GM18867 (cell line): ENCODE measurements at regions not wholly inside any gene's neighbourhood (a gene's known extent, or its start where the extent isn't known, plus 50 kb on each side); places are given as distances from the start of the nearest gene placed in this dataset.

Experiments
- ATAC-seq: cut with Tn5 transposase; IDR thresholded peaks from one replicate; pipeline ENCODE4 v1.9.1; 2021; ENCODE audit warnings: mild to moderate bottlenecking, moderate library complexity; ENCODE audit not compliant: unreplicated experiment

DNA sequence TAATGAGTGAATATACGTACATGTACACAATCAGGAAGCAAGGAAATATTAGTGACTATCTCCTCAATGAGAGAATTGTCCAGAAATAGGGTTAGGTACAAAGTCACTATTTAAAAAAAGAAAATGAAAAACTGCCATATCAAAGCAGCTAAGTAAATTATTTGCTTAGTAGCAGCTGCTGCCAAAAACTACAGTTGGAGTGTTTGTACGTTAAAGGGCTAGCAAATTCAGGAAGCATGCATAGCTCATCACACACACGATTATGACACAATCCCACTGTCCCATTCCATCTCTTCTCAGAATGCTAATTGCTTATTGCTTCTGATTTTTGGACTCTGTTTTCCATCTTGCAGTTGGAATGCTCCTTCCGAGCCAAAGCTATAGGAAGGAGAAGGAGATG is 2012.5 kb upstream of the LRRTM1 start:
- no peak for ATAC-seq

DNA sequence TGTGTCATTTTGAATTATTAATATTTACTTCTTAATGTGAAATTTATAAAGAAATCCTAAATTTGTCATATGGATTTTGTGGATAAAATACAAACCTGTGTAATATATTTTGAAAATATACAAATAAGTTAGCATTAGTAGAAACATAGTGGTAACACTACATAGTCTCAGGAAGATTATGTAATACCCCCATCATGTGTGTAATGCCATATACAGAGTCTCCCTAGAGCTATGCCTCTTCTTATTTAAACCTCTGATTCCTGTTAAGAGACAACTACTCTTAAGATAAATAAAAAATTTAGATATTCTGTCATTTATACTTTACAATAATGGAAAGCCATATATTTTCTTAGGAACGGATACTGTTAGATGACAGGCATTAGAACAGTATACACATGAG is 2012.0 kb upstream of the LRRTM1 start:
- no peak for ATAC-seq

DNA sequence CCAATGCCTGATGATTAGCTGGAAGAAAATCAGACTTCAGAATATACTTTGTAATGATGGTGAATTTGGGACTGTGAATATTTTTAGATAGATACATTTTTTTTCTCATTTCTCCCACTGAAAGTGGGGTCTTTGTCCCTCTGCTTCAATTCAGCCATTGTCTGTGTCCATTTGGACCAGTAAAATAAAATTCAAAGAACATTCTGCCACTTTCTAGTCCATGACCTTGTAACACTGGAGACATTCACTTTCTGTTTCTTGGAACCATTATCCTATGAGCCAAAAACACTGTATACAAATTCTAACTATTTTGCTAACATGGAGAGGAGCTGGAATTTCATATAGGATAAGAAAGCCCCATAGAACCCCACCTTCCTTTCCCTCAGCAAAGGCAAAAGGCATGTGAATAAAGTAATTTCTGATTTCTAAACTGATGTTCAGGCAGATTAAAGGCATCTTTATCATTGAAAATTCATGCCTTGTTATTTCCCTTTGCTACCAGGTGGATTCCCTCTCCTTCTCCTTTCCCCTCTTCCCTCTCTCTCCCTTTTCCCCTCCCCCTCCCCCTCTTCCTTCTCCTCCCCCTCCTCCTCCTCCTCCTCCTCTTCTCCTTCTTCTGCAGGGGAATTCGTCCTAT is 2010.4 kb upstream of the LRRTM1 start:
- no peak for ATAC-seq

DNA sequence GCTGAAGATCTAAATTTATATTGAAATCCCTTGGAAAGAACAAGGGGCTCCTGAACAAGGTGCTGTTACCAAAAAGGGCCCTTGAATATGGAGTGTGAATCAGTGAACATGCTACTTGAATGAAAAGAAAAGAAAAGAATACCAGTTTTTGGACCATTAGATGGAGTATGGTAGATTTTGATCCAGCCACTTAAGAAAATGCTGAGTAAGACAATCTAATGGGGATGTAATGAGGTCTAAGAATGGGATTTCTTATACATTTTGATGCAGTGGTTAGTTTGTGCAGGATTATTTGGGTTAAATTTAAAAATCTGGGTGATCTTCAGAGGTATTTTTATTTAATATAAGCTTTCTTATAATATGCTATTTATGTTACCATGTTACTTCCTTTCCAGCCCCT is 2003.0 kb upstream of the LRRTM1 start:
- ATAC-seq, result no peak

DNA sequence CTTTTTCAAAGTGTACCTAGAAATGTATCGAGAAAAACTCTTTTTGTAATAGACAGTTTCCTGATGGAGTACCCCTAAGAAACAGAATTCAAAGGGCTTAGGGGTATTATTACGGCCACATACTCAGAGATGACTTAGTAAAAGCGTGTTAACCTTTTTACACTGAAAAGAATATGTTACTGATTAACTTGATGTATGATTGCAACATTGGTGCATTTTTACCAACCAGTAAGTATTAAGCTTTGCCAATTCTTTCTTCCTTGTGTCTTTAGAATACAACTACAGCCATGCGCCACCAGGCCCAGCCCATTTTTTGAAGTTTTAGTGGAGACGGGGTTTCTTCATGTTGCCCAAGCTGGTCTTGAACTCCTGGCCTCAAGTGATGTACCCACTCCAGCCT is 1997.0 kb upstream of the LRRTM1 start:
- ATAC-seq, result no peak

DNA sequence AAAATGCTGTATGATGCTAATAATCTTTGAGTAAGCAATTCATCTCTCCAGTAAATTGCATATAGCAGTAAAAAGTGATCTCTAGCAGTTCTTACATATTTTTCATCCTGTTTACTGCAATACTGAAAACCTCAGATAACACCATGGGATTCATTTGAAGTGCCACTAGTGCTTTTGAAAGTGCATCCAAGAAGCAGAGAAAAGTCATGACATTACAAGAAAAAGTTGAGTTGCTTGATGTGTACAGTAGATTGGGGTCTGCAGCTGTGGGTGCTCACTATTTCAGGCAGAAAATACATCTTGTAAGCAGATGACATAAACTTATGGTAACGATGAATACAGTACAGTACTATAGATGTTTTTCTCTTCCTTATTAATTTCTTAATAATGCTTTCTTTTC is 1984.9 kb upstream of the LRRTM1 start:
- no peak for ATAC-seq

DNA sequence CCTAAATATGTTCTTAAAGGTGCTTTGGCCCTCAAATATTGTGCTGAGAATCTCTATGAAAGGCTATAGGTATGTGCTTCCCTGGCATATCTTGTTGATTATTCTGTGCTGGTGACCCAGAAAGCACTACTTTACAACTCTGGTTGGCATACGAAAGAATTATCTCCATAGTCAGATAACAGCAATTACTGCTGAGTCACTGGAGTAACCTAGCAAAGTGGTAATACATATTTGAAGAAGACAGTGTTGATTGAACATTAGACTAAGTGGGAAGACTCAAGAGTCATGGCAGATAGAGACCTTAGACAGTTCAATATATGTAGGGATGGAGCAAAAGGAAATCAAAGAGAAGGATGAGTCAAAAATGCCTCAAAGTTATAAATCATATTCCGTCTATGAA is 1978.5 kb upstream of the LRRTM1 start:
- no peak for ATAC-seq

DNA sequence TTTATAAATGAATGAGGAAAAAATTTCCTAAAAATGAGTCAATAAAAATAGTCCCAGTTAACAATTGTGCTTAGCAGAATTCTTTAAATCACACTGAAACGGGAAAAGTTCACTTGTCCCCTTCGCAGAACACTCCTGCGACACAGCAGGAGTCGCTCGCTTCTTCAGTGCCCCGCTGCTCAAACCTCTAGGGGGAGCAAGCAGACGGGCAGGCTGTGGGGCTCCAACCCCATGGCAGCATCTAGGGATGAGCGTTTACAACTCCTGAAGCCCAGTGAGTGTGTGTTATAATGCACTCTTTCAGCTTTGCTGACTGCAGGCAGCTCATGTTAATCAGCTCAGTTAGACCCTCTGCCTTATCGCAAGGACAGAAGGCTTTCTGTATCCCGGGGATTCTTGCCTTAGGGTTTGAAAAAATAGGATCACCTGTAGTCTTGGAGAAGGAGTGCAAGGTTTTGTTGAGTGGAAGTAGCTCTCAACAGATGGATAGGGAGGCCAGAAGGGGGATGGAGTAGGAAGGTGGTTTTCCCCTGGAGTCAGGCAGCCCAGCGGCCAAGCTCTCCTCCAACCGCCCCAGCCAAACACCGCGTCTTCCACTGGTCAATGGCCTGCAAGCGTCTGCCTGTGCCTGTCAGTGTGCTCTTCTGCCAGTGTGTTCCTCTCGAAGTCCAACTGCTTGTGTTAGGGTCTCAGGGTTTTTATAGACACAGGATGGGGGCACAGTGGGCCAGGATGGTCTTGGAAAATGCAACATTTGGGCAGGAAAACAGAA is 1977.7 kb upstream of the LRRTM1 start:
- ATAC-seq, result no peak

DNA sequence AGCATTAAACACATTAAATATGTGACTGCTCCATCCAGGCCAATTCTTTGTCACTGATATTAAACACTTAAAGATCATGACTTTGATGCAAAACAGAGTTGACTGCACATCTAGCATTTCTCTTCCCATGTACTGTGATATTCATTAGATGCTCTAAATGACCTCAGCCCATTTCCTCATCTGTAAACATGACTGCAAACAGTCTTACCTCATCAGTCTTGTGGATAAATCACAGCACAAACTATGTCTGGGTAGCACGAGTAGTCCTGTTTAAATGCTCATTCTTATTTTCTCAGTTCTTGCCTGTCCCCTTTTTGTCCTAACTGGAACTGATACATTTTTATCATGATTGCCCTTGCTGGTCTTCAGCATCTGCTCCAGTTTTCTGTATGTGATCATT is 1974.8 kb upstream of the LRRTM1 start:
- no peak for ATAC-seq

DNA sequence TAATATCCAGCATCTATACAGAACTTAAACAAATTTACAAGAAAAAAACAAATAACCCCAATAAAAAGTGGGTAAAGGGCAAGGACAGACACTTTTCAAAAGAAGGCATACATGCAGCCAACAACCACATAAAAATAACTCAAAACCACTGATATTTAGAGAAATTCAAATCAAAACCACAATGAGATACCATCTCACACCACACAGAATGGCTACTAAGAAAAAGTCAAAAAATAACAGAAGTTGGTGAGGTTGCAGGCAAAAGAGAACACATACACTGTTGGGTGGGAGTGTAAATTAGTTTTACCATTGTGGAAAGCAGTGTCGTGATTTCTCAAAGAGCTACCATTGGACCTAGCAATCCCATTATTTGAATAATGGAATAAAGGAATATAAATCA is 1973.9 kb upstream of the LRRTM1 start:
- no peak for ATAC-seq

DNA sequence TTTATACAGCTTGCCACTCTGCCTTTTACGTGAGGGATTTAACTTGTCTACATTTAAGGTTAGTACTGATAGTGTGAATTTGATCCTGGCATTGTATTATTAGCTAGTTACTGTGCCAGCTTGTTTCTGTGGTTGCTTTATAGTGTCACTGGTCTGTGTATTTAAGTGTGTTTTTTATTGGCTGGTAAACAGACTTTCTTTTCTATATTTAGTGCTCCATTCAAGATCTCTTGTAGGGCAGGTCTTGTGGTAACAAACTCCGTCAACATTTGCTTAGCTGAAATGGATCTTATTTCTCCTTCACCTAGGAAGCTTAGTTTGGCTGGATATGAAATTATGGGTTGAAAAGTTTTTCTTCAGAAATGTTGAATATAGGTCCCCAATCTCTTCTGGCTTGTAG is 1971.0 kb upstream of the LRRTM1 start:
- no peak for ATAC-seq

DNA sequence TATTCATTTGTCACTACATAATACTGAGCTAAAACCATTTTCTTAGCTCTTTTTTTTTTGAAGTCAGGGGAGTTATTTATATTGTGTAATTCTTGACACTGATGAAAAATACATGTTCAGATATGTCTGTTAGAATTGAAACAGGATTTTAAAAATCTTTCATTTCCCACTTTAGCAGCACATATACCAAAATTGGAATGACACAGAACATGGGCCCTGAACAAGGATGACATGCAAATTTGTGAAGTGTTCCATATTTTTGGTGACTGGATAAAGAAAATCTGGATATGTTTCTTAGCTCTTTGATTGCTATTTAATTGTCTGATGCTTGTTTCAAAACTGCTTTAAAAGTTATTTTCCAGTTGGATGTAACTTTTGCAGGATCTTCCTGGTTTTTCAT is 1963.9 kb upstream of the LRRTM1 start:
- no peak for ATAC-seq

DNA sequence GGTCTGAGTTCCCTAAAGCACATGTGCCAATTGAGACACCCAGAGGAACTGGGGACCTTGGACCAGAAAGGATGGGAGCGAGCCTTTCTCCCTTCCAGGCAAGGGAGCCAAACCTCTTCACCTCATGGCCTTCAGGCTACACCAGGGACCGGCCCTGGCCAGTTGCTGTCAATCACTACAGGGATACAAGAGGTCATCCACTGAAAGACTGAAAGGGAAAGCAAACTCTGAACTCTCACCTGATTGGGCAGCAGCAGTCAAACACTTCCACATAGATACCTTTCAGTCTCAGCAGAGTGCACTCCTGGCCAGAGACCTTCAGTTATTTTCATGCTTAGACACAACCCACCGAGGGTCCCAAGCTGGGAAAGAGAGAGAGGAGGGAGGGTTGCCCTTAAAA is 1956.0 kb upstream of the LRRTM1 start:
- no peak for ATAC-seq

DNA sequence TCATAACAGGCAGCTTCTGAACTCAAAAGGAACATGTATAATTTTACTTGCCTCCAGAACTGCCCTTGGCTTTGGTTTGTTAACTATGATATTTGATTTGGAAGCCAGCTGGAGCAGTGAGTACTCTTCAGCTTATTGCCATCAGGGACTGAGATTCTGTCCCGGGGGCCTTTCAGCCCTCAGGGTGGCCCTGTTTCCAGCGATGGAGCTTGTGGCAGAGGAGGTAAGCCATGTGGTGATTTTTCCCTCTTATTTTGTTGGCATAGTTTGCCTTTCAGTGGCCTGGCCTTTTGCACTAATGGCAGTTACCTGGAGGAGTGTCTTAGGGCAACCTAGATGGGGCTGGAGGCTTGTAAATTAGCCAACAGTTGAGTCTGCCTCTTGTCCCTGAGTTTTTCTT is 1955.0 kb upstream of the LRRTM1 start:
- ATAC-seq, result no peak

DNA sequence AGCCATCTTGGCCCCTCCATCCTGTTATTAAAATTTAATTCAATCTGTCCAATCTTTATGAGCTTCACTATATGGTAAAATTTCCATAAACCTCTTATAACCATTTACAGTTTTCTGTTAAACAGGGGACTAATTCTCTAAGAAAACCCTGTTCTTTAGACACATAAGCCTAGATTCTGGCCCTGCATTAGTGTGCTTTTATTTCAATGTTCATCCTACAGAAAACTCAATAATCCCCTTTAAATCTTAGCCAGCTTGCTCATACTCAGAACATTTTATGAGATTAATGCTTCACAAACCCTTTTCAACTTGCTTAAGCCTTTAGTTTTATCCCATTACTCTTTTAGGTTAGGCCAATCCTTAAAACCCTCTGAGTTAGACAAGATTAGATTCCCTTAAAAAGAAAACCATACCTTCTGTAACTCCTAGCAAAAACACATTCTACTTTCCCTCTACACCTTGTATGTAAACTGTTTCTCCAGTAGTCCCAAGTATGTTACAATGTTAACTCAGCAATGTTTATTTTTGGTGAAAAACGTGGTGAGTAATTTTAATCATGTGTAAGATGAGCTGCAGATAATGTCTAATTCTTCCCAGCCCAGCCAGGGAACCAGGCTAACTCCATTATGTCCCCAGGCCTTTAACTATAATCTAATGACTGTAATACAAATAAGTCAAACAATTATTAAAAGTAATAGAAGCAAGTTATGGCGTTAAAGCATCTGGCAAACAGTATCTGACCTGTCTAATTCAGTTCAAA is 1953.4 kb upstream of the LRRTM1 start:
- no peak for ATAC-seq

DNA sequence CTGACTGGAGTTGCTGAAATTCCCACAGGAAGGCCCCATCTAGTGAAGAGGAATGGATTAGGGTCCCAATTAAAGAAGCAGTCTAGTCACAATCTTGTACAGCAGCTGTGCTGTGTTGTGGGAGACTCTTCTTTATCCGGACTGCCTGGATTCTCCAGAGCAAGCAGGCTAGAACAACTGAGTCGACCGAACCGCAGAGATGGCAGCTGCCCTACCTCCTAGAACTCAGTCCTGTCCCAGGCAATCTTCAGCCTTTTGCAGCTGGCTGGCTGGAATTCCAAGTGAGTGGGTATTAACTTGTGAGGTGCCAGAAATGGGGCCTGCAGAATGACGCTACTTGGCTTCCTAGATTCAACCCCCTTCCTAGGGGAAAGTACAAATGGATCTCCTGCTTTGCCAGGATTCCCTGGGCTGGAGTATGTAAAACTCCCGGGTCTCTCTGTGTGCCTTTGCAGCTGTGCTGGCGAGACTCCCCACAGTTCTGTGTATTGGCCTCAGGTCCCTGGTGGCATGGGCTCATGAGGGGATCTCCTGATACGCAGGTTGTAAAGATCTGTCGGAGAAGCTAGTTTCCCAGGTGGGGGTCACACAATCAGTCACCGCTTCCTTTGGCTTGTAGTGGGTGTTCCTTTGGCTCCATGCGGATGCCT is 1952.6 kb upstream of the LRRTM1 start:
- no peak for ATAC-seq

DNA sequence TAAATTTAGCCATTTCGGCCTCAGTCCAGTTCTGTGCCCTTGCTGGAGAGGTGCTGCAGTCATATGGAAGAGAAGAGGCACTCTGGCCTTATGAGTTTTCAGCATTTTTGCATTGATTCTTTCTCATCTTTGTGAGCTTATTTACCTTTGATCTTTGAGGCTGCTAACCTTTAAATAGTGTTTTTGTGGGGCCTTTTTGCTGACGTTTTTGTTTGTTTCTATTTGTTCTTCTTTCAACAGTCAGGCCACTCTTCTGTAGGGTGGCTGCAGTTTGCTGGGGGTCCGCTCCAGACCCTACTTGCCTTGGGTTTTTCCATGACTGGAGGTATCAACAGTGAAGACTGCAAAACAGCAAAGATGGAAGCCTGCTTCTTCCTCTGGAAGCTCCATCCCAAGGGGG is 1951.7 kb upstream of the LRRTM1 start:
- no peak for ATAC-seq

DNA sequence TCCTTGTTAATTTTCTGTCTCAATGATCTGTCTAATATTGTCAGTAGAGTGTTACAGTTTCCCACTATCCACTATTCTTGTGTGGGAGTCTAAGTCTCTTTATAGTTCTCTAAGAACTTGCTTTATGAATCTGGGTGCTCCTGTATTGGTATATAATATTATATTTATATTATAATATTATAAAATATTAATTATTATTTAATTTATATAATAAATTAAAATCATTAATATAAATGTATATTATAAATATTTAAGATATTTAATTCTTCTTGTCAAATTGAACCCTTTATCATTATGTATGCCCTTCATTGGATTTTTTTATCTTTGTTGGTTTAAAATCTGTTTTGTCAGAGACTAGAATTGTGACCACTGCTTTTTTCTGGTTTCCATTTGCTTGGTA is 1950.2 kb upstream of the LRRTM1 start:
- no peak for ATAC-seq

DNA sequence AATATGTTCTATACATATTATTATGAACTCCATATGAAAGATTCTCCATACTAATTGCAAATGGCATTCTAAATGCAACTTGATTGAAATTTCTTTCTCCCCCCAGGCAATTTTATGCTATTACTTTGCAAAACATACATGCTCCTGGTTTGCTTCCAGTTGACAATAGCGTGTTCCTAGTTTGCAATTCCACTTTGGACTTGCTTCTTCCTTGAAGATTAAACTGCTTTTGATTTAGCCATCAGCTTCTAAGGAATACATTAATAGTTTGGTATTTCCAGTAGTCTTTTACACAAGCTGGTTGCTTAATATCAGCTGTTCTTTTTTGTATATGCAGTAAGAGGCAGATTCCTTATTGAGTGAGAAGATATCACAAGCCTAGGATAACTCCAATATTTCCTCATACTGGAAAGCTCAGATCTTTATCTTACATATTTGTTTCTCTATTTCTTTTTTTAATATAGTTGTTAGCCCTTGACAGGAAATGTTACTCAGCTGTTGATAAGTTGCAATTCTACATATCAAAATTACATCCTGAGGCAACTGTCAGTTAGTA is 1941.7 kb upstream of the LRRTM1 start:
- ATAC-seq, result no peak

DNA sequence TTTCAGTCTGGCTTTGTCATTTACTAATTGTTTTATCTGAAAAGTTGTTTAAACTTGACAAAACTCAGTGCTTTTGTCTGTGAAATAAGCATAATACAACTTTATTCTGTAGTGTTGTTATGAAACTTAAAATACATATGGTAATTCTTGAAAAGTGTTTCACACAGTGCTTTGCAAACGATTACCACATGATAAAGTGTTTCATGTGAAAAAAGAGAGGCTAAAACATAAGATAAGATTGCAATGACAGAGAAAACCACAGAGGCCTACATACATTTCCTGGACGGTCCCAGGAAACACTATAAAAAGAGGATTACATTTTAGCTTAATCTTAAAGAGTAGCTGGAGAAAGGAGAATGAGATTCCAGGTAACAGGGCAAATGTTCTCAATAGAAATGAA is 1934.6 kb upstream of the LRRTM1 start:
- no peak for ATAC-seq

DNA sequence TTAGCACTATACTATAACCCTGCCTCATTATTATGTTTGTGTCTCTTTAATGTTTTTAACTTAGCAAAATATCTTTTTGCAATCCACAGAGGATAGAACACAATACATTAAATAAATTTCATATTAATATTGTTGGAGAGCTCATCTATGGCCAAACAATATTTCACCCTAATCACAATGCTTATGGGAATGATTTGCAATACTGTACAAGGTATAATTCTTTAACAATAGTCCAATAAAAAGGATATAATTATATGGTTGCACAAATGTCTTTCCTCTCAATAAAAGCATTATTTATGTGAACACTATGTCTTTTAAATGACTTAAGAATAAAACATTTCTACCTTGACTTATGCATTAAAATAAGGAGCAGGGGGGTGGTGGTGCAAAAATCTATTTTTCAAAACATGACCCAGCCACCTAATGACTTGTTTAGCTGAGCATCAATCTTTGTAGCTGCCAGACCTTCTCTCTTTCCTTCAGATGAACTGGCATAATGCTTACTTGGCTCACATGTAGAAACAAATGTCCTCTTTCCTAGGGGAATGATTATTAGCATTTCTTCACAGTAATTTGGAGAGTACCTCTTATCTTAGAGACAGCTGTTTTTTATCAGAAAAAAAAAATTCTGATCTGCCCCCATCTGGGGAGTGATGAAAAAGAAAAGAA is 1933.6 kb upstream of the LRRTM1 start:
- no peak for ATAC-seq
